CD4-positive, alpha-beta T cell treated with Interleukin-2 at 100 ng/mL for 4 hours (primary cell): ENCODE measurements at regions not wholly inside any gene's neighbourhood (a gene's known extent, or its start where the extent isn't known, plus 50 kb on each side); places are given as distances from the start of the nearest gene placed in this dataset.
A peak's percentile ranks its signal among the peaks of the same experiment; 100 is the strongest.

ENCODE experiments used
- DNase-seq: peaks from one replicate; pipeline ENCODE4 v3.0.0-alpha.2; 2020; ENCODE audit warnings: low spot score

DNA sequence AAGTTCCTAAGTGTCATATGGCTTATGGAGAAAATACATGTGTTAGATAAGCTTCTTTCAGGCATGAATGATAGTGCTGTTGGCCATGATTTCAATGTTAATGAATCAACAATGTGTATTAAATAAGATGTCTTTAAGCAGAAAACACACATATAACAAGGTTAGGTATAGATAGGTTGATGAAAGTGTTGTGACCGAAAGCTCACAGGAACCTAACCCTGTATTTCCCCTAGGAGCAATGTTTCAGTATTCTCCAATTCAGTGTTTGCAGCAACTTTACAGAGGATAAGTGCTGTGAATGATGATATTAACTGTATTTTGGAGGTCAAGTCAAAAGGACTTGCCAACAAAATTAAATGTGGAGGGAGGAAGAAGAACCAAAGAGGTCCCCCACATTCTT, 82.8 kb upstream of the PRDM11 start:
- no peak for DNase-seq

- DNase-seq = no peak
Observed at GRCh38 chr11:45067966-45068365, 78.5 kb upstream of the PRDM11 start.

DNA sequence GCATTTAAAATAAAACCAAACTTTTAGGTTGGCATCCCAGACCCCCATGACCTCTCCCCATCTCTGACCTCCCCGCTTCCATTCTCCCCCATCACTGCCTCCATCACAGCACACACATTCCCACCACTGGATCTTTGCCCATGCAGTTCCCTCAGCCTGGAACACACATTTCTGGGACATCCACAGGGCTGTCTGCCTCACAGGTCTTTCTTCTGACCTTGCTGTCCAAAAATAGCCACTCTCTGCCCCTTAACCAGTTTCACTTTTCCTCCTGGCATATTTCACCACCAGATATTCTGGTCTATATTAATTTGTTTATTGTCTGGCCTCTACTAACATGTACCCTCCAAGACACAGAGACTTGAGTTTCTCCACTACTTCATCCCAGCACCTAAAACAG, 75.2 kb upstream of the PRDM11 start:
- DNase-seq = no peak

GRCh38 chr11:45073685-45074141, 72.7 kb upstream of the PRDM11 start:
- peak; percentile 17 for DNase-seq

DNA sequence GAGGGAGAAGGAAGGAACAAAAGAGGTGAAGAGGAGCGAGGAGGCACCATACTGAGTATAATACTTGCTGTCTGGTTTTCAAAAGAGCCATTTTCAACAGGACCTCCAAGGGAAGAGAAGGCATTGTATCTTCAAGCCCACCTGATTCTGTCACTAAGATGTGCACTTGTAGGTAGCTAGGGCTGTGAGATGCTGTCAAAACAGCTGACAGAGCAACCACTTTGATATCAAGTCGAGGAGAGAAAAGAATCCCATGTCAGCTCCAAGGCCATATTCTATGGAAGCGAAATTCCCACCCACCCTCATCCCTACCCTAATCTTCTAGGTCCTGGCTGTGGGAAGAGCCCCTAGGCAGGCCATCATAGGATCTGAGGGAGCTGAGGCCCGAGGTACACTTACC, 70.9 kb upstream of the PRDM11 start:
- no peak for DNase-seq

GRCh38 chr11:45075952-45076351, 70.5 kb upstream of the PRDM11 start:
- DNase-seq = no peak

DNA sequence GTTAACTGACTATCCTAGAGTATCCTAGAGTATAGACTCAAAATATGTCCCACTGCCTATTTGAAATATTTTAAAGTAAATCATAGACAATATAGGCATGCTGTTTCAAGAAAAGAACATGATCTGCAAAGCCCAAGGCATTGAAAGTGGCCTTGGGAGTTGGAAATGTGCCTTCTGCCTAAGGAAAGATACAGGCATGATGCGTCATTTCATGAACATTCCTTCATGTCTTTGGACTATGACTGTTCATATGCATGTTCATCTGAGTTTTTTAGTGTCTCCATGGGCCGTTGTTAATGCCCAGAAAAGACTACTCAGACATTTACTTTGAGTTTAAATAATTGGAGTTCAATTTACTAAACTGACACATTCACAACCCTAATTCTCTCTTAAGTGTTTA, 69.7 kb upstream of the PRDM11 start:
- no peak for DNase-seq

GRCh38 chr11:45078236-45079074, 68.0 kb upstream of the PRDM11 start:
- DNase-seq = no peak

- DNase-seq = no peak
Observed at GRCh38 chr11:45079075-45079444, 67.4 kb upstream of the PRDM11 start.

DNA sequence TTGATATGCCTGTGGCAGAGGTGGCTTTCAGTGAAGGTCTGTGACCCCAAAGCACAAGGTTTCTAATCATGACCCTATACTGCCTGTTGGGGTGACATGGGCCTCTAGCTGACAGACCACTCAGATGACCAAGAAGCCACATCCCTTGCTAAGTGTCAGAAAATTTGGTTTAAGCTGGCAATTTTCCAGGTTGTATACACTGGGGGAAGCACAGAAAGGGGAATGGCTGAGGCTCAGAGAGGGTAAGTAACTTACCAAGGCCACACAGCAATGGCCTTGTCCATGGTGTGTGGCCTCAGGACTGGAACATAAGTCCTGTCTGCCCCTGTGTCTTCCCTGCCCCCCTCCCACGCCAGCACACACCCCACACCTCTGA, 66.9 kb upstream of the PRDM11 start:
- no peak for DNase-seq

DNA sequence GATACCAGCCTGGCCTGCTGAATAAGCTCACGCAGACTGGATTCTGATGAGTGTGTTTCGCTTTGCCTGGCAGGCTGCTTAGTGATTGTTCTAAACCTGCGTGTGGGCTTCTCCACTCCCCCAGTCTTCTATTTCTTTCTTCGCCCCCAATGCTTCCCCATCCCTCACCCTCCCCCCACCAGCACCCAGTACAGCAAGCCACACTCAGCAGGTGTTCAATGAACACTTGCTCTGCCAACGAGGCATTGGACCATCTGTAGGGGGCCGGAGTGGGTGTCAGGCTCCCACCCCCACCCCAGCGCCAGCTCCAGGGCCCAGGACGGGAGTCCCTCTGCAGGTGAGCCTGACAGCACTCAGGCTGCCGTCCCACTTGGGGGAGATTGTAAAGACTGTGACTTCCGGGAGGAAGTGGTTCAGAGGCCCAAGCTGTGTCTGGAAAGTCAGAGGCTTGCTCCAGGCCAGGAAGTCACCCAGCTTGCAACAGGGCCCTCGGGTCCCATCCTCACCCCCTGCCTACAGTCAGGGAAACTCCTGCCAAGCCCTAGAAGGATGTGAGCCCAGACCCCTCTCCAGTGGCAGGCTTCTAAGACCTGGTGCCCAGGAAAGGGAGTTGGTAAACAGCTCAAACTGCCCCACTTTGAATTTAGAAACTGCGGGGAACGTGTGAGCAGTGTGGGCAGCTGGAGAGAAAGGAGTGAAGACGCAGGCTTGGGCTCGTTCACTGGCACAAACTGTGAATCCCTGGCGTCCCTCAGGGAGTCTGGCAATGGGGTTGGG, 66.3 kb upstream of the PRDM11 start:
- peak; percentile 66 for DNase-seq

GRCh38 chr11:45082744-45083543, 63.5 kb upstream of the PRDM11 start:
- DNase-seq = no peak

DNA sequence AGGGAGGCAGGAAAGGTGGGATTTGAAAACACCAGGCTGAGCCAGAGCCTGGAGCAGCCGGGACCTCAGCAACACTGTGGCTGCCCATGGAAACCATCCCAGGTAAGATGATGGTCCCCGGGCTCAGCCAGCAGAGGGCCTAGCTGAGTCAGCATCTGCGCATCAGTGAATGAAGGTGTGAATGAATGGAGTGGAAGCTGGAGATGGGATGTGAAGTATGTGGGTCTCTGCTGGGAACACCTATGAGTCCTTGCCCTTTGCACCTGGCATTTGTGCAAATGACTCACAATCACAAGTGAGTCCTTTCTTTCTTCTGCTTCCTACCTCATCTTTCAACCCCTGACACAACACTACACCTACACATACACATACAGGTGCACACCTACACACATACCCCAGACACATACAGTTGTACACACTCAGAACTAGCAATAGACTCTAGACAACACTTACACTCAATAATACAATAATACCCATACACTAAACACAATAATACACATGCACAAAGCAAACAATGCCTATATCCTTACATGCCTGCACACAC, 62.8 kb upstream of the PRDM11 start:
- no peak for DNase-seq

DNA sequence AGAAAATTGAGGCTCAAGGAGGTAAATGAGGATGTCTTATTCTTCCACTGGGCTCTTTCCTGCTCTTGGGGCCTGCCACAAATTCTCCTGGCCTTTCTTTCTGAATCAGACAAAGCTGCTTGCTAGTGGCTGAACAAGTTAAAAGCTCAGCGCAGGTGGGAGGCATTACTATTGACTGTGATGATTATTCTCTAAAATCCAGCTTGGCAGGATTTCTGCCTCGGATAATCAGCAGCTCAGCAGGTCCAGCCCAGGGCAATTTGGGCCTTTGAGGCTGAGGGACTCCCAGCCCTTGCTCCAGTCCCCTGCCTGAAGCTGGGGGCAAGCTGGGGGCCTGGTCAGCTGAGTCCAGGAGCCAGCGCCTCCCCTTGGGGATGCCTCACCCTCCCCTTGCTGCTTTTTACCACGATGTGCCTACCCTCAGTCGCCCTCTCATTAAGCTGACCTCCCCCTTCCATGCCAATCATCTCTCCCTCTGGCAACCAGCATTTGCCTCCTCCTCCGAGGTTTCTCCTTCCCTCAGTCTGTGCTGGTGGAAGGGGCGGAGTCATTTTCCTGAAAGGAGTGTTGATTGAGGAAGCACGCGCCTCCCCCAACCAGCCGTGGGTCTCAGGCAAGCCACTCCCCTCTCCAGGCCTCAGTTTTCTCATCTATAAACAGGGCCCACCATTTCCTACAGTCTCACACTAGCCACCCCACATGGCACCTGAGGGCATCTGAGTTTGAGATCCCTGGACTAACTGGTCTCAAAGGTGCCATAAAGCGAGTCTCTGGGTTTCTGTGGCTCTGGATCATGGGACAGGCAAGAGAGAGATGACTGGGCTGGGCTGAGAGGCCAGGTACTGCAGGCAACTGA, 60.6 kb upstream of the PRDM11 start:
- no peak for DNase-seq

GRCh38 chr11:45086526-45086925, 59.9 kb upstream of the PRDM11 start:
- DNase-seq = no peak

DNA sequence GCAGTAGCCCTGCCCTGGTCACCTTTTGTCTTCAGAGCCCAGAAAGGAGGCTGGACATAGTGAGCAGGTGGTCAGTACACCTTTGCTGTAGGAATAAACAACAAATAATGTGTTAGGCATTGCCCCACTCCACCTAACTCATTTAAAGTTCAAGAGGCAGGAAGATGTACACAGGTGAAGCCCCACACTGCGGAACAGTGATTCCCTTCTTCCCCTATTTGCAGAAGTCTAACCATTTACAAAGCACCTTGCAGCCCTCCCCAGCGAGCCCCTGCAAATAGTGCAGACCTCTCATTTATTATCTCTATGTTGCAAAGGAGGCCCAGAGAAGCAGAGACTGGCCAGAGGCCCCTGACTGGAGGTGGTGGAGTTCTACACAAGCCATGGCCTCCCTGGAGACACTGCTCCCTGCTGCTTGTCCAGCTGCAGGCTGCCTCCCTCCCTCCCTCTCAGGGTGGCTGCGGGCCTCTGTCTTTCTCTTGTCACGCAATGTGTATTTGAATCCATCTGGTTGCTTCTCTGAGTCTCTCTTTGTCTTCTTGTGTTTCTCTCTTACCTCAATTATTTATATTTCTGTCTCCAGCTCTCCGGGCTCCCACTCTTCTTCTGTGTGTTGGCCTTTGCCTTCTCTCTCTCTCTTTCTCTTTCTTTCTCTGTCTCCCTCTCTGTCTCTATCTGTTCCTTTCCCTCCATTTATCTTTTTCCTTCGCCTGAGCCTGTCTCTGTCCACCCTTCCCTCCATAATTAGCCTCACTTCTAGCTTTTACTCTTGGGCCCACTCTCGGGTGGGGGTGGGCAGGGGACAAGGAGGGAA, 59.1 kb upstream of the PRDM11 start:
- no peak for DNase-seq

DNA sequence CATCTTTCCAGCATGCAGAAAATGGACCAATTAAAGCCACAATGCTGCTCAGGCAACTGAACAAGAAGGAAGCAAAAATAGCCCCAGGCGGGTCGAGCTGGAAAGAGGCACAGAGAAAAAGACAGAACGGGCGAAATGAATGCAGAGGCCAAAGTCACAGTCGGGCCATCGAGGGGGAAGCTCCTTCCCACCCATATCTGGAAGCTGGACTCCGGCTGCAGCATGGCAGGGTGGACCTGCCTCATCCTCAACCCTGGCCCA, 58.6 kb upstream of the PRDM11 start:
- no peak for DNase-seq

DNA sequence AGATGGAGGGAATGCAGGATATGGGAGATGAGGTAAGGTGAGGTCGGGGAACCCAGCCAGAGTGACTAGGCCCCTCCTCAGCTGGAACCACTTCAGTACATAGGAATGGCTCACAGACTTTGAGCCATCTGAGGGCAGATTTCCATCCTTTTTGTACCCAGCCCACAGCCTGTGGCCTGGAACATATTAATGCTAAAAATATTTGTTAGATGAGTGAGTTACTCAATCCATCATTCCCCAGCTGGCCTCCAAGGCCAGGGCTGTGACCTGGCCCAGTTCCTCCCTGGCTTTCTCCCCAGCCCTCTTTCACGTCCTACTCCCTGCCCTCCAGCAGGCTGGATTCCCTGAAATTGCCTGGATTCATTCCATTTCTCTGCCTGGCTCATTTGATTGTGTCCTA, 57.2 kb upstream of the PRDM11 start:
- no peak for DNase-seq

DNA sequence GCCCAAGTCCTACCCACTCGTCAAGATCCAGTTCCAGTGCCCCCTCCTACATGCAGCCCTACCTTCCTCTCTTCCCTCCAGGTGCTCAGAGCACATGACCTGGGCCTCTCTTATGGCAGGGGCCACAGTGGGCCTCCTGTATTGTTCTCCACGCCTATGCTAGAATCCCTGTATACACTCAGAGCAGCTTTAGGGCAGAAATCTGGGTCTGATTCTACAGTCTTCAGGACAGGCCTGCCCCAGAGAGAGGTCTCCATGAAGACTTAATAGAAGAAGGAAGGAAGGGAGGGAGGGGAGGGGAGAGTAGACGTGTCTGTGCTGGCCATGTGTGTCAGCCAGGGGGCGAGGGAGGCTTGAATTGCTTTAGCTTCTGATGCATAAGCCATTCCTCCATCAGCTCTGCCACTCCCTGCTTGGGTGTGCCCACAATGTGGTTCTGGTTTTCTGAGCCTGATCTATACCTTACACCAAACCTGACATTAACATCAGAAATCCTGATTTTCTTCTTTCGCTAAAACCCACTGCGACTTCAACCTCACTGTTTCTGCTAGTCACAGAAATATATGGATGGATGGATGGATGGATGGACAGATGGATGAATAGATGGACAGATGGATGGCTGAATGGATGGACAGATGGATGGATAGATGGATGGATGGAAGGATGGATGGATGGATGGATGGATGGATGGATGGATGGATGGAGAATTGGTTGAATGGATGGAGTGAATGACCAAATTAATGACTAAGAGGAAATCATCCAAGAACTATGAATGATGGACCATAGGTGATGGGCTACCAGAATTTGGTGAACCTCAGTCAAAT, 56.6 kb upstream of the PRDM11 start:
- no peak for DNase-seq

DNA sequence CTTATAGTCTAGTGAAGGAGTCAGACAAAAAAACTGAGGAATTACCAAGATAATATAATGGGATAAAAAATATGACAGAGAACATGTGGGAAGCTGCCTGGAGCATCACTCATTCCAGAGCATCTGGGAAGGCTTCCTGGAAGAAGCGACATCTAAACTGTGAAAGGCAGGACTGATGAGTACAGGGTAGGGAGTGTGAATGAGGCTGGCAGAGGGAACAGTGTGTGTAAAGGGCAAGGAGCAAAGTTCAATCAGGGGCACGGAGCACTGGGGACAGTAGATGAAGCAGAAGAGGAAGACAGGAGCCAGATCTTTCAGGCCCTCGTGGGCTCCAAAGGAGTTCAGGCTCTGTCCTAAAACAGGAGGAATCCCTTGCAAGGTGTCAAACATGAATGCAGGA, 55.8 kb upstream of the PRDM11 start:
- DNase-seq = no peak
